CD8-positive, alpha-beta memory T cell (primary cell): ENCODE measurements at regions not wholly inside any gene's neighbourhood (a gene's known extent, or its start where the extent isn't known, plus 50 kb on each side); places are given as distances from the start of the nearest gene placed in this dataset.
A peak's percentile ranks its signal among the peaks of the same experiment; 100 is the strongest.

ENCODE experiments used
- CTCF ChIA-PET: fragments of 350-600 bp; sonication (Branson Sonifier 250); formaldehyde crosslinking; loops from one replicate; lab custom pipeline; 2021; ENCODE audit warnings: antibody characterized with exemption; lab: Charles Lee
- POLR2A ChIA-PET: fragments of 350-600 bp; sonication (Branson Sonifier 250); formaldehyde crosslinking; loops from one replicate; lab custom pipeline; 2021; ENCODE audit warnings: antibody characterized with exemption; lab: Charles Lee
- DNase-seq, 5 donors: peaks; one replicate each; pipeline versions ENCODE4 v3.0.0 to v3.0.0-alpha.2; 2020 to 2022; ENCODE audit warnings: mixed read lengths in 1 of 5
- H3K27ac ChIP-seq: one replicate; pipeline ENCODE4 v1.7.0; 2013; ENCODE audit warnings: low read depth, mild to moderate bottlenecking, low read length, moderate library complexity
- H3K27me3 ChIP-seq: 2 replicates; pipeline ENCODE4 v1.7.0; 2013; ENCODE audit warnings: low read length, mild to moderate bottlenecking; ENCODE audit not compliant: insufficient read depth, poor library complexity, severe bottlenecking
- H3K36me3 ChIP-seq: 2 replicates; pipeline ENCODE4 v1.7.0; 2013; ENCODE audit warnings: mild to moderate bottlenecking, low read length, moderate library complexity; ENCODE audit not compliant: insufficient read depth
- H3K4me1 ChIP-seq: 2 replicates; pipeline ENCODE4 v1.7.0; 2013; ENCODE audit warnings: mild to moderate bottlenecking, low read length, moderate library complexity; ENCODE audit not compliant: insufficient read depth
- H3K4me3 ChIP-seq: 2 replicates; pipeline ENCODE4 v1.7.0; 2013; ENCODE audit warnings: mild to moderate bottlenecking, low read length
- H3K9me3 ChIP-seq: 2 replicates; pipeline ENCODE4 v1.7.0; 2013; ENCODE audit warnings: mild to moderate bottlenecking, low read length
- H3K27ac Mint-ChIP-seq, 8 donors: one replicate each; pipeline ENCODE4 v1.8.0; 2020 to 2021; ENCODE audit warnings: mixed read lengths in 8 of 8, mild to moderate bottlenecking in 6 of 8, inconsistent platforms in 3 of 8, moderate library complexity in 3 of 8
- H3K27me3 Mint-ChIP-seq, 2 donors: one replicate each; pipeline ENCODE4 v1.8.0; 2020 to 2021; ENCODE audit warnings: mixed read lengths in 2 of 2, mild to moderate bottlenecking in 1 of 2, moderate library complexity in 1 of 2
- H3K36me3 Mint-ChIP-seq, 3 donors: one replicate each; pipeline ENCODE4 v1.8.0; 2020 to 2021; ENCODE audit warnings: mixed read lengths in 3 of 3, inconsistent platforms in 1 of 3, mild to moderate bottlenecking in 1 of 3
- H3K4me1 Mint-ChIP-seq, 3 donors: one replicate each; pipeline ENCODE4 v1.8.0; 2020 to 2021; ENCODE audit warnings: mixed read lengths in 3 of 3, inconsistent platforms in 1 of 3, mild to moderate bottlenecking in 1 of 3
- H3K4me3 Mint-ChIP-seq, 7 donors: one replicate each; pipeline ENCODE4 v1.8.0; 2020 to 2021; ENCODE audit warnings: mixed read lengths in 7 of 7, mild to moderate bottlenecking in 6 of 7, moderate library complexity in 4 of 7, inconsistent platforms in 2 of 7
- H3K9me3 Mint-ChIP-seq, 5 donors: one replicate each; pipeline ENCODE4 v1.8.0; 2020 to 2022; ENCODE audit warnings: mixed read lengths in 5 of 5, mild to moderate bottlenecking in 3 of 5, moderate library complexity in 2 of 5, inconsistent platforms in 1 of 5

DNA sequence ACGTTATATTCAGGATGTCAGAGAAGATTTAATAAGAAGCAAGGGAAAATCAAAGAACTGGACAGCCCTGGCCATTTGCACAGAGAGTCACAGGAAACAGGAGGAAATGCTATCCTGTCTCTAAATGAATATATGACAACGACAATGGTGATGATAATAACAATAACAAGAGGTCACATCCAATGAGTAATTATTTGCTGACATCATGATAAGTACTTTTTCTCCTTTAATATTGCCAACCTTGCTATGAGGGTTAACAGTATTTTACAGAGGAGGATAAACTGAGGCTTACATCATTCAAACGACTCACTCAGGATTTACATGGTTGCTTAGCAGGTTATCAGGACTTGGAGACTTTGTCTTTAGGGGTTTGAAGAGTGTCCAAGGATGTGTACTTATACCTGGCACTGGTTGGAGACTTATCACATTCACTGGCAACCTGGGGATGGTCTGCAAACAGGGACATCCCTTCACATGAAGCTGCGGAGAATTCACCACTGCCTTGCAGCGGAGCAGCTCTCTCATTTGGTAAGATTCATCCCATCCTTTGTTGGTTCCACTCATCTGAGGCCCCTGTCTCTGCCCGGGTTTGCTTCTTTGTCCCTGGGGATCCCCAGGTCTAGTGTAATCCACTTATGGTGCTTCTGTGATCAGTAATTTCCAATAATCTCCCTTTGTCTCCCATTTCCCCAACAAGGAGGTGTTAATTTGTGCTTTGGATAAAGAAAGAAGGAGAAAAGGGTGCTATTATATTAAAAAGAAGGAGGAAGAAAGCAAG lies 637.8 kb downstream of the BCL11B start:
- H3K36me3 Mint-ChIP-seq, result peaks cover 0 to 4% (median 0%) of the 10 kb centered on the region in 3 donors

DNA sequence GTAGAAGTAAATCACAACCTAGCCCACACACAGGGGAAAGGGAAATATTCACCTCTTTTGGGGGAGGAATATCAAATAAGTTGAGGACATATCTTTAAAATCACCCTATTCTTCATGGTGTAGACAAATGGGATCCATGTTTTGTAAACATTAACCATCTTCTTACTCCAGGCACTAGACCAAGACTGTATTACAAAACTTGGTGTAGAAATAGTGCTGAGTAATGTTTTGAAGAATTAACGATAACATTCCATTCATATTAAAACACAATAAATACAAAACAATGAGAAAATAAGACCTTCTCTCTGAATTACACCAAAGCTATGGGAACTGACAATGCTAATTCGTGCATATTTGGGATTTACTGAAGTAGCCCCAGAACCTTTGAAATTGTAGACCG lies 633.6 kb downstream of the BCL11B start:
- H3K27ac Mint-ChIP-seq, result no peak overlapping the region
- H3K36me3 Mint-ChIP-seq, result no peaks in the 10 kb centered on the region
- H3K9me3 Mint-ChIP-seq, result peaks cover 0 to 3% (median 0%) of the 10 kb centered on the region in 5 donors
- no peaks in the 10 kb centered on the region for H3K27me3 ChIP-seq
- DNase-seq, result no peak
- H3K4me3 ChIP-seq, result no peak overlapping the region
- ChIA-PET POLR2A (no interaction called here), CTCF (no interaction called here)
- H3K27me3 Mint-ChIP-seq, result no peaks in the 10 kb centered on the region
- no peaks in the 10 kb centered on the region for H3K36me3 ChIP-seq
- no peak overlapping the region for H3K27ac ChIP-seq
- no peak overlapping the region for H3K4me3 Mint-ChIP-seq
- H3K9me3 ChIP-seq, result no peaks in the 10 kb centered on the region
- no peaks in the 10 kb centered on the region for H3K4me1 Mint-ChIP-seq
- H3K4me1 ChIP-seq, result no peaks in the 10 kb centered on the region

More for the DNA sequence above, 637.8 kb downstream of the BCL11B start:
- H3K36me3 ChIP-seq, result no peaks in the 10 kb centered on the region
- ChIA-PET POLR2A (no interaction called here), CTCF (no interaction called here)
- no peak overlapping the region for H3K27ac Mint-ChIP-seq
- no peak overlapping the region for H3K4me3 ChIP-seq
- H3K4me3 Mint-ChIP-seq, result no peak overlapping the region
- H3K4me1 Mint-ChIP-seq, result no peaks in the 10 kb centered on the region
- no peaks in the 10 kb centered on the region for H3K4me1 ChIP-seq
- no peak for DNase-seq
- no peaks in the 10 kb centered on the region for H3K9me3 ChIP-seq
- H3K27me3 ChIP-seq, result no peaks in the 10 kb centered on the region
- peaks cover 0 to 1% of the 10 kb centered on the region in 2 donors for H3K27me3 Mint-ChIP-seq
- no peak overlapping the region for H3K27ac ChIP-seq
- H3K9me3 Mint-ChIP-seq, result no peaks in the 10 kb centered on the region

DNA sequence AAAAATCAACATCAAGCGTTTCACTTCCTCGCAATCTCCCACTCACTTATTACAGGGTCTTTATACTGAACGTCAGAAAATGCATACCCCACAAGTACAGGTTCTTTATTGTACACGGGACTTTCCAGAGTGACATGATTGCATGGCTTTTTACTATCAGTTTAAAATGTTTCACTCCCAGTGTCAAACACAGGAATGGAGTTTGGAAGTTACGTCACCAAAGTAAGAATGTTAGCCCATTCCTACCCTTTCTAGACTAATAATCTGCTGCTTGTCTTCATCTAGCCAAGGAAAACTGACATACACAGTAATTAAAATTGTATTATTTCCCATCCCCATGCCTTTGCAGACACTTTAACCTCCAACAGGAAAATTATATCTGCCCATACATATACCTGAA lies 624.2 kb downstream of the BCL11B start:
- no peaks in the 10 kb centered on the region for H3K27me3 ChIP-seq
- H3K9me3 Mint-ChIP-seq, result peaks cover 0 to 4% (median 3%) of the 10 kb centered on the region in 5 donors
- H3K27me3 Mint-ChIP-seq, result peaks cover 0 to 1% of the 10 kb centered on the region in 2 donors
- ChIA-PET CTCF (no interaction called here), POLR2A (no interaction called here)
- H3K36me3 Mint-ChIP-seq, result no peaks in the 10 kb centered on the region
- H3K27ac Mint-ChIP-seq, result no peak overlapping the region
- H3K4me1 ChIP-seq, result no peaks in the 10 kb centered on the region
- H3K27ac ChIP-seq, result no peak overlapping the region
- no peak overlapping the region for H3K4me3 Mint-ChIP-seq
- no peaks in the 10 kb centered on the region for H3K9me3 ChIP-seq
- no peak for DNase-seq
- H3K4me3 ChIP-seq, result no peak overlapping the region
- no peaks in the 10 kb centered on the region for H3K4me1 Mint-ChIP-seq
- no peaks in the 10 kb centered on the region for H3K36me3 ChIP-seq

DNA sequence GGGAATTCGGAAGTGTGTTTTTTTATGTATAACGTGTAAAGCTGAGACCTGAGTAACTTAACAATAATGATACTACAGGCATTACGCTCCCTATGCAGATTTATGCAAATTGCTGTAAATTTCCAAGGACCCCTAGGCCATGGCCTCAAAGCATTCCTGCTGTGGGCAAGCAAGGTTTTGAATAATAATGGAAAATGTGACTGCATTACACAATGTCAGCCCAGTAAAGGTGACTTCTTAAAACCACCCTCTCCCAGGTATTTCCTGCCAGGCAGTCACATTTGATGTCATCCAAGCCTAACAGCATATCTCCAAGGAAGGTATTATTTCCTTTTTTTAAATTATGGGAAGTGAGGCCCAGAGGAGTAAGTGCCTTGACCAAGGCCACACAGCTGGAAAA lies 621.0 kb downstream of the BCL11B start:
- no peak overlapping the region for H3K27ac Mint-ChIP-seq
- no peaks in the 10 kb centered on the region for H3K4me1 Mint-ChIP-seq
- H3K9me3 Mint-ChIP-seq, result peaks cover 5 to 12% (median 11%) of the 10 kb centered on the region in 5 donors
- POLR2A ChIA-PET, result no interaction called here
- no peak overlapping the region for H3K4me3 Mint-ChIP-seq
- H3K4me3 ChIP-seq, result no peak overlapping the region
- no peaks in the 10 kb centered on the region for H3K4me1 ChIP-seq
- H3K27me3 Mint-ChIP-seq, result peaks cover 0 to 2% of the 10 kb centered on the region in 2 donors
- H3K36me3 Mint-ChIP-seq, result peaks cover 0 to 10% (median 2%) of the 10 kb centered on the region in 3 donors
- H3K27me3 ChIP-seq, result no peaks in the 10 kb centered on the region
- DNase-seq, result no peak
- CTCF ChIA-PET, result no interaction called here
- no peaks in the 10 kb centered on the region for H3K36me3 ChIP-seq
- no peaks in the 10 kb centered on the region for H3K9me3 ChIP-seq
- no peak overlapping the region for H3K27ac ChIP-seq

DNA sequence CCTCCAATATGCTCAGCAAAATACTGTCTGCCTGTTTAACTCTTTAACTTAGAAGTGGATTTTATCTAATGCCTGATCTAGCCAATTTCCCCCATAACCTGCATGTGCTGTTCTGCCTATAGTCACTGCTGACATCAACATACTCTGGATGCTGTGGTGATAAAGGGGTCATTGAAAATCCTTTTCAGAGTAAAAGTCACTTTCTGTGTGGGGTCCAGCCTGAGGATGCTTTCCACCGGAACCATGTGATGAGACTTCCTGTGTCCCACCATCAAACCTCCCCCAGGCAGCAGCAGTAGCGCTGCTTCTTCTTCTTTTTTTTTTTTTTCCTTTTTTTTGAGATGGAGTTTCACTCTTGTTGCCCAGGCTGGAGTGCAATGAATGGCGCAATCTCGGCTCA lies 607.0 kb downstream of the BCL11B start:
- DNase-seq, result peak in 1 of 5 donors; percentile 9
- Mint-ChIP-seq H3K4me3 (no peak overlapping the region), H3K9me3 (no peaks in the 10 kb centered on the region), H3K27me3 (no peaks in the 10 kb centered on the region), H3K27ac (peak overlapping the region in 1 of 8 donors; percentile 65), H3K4me1 (peaks cover 0 to 5% (median 0%) of the 10 kb centered on the region in 3 donors), H3K36me3 (no peaks in the 10 kb centered on the region)
- H3K27me3 ChIP-seq, result no peaks in the 10 kb centered on the region
- H3K9me3 ChIP-seq, result no peaks in the 10 kb centered on the region
- H3K4me1 ChIP-seq, result no peaks in the 10 kb centered on the region
- H3K27ac ChIP-seq, result no peak overlapping the region
- ChIA-PET CTCF (no interaction called here), POLR2A (no interaction called here)
- H3K4me3 ChIP-seq, result no peak overlapping the region
- H3K36me3 ChIP-seq, result no peaks in the 10 kb centered on the region

DNA sequence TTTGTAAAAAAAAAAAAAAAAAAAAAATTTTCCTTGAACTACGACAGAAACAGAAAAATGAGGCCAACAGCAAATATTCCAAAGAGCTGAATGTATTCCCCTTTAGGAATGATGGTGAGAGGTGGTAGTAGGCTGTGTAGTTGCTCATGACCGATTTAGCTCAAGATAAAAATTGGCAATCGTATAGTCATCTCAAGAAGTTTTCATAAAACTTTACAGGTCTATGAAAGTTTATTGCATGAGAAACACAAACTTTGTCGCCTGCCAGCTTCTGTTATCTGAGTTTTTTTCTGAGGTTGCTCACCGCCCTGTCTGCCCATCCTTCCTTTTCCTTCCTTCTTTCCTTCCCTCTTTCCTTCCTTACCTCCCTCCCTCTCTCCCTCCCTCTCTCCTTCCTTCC lies 605.5 kb downstream of the BCL11B start:
- ChIA-PET POLR2A (no interaction called here), CTCF (interaction anchor here (0.7 kb wide), 1 partner anchor 100 kb away, joined by 3 read pairs; no protein-coding TSS in a partner anchor)
- Histone ChIP-seq H3K27ac (no peak overlapping the region), H3K27me3 (no peaks in the 10 kb centered on the region), H3K4me3 (no peak overlapping the region), H3K9me3 (no peaks in the 10 kb centered on the region), H3K4me1 (no peaks in the 10 kb centered on the region), H3K36me3 (no peaks in the 10 kb centered on the region)
- no peak for DNase-seq
- peaks cover 0 to 5% (median 0%) of the 10 kb centered on the region in 3 donors for H3K36me3 Mint-ChIP-seq
- no peak overlapping the region for H3K27ac Mint-ChIP-seq
- no peaks in the 10 kb centered on the region for H3K27me3 Mint-ChIP-seq
- no peak overlapping the region for H3K4me3 Mint-ChIP-seq
- peaks cover 0 to 5% (median 0%) of the 10 kb centered on the region in 3 donors for H3K4me1 Mint-ChIP-seq
- no peaks in the 10 kb centered on the region for H3K9me3 Mint-ChIP-seq

DNA sequence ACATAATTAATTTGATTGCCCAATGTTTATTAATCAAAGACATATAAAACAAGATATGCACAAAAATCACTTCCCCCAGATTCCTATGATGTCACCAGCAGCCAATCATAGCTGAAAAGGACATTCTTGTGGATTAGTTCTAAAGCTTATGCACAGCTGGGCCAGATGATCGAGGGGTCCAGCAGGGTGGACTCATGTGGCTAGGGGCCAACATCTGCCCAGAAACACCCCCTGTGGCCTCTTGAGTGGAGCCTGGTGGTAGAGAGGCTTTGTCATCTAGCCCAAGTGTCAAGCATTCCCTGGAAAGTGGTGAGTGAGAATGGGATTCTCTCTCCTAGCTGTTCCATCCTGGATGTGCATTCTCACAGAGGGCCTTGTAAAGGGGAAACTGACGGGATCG lies 590.0 kb downstream of the BCL11B start:
- H3K4me3 ChIP-seq, result no peak overlapping the region
- peaks cover 0 to 10% (median 0%) of the 10 kb centered on the region in 3 donors for H3K36me3 Mint-ChIP-seq
- H3K4me1 ChIP-seq, result no peaks in the 10 kb centered on the region
- H3K4me1 Mint-ChIP-seq, result no peaks in the 10 kb centered on the region
- H3K27me3 ChIP-seq, result no peaks in the 10 kb centered on the region
- peaks cover 10 to 14% of the 10 kb centered on the region in 2 donors for H3K27me3 Mint-ChIP-seq
- no peaks in the 10 kb centered on the region for H3K9me3 ChIP-seq
- H3K36me3 ChIP-seq, result no peaks in the 10 kb centered on the region
- H3K4me3 Mint-ChIP-seq, result no peak overlapping the region
- POLR2A ChIA-PET, result no interaction called here
- H3K27ac Mint-ChIP-seq, result no peak overlapping the region
- no peak for DNase-seq
- CTCF ChIA-PET, result no interaction called here
- peaks cover 4 to 7% (median 5%) of the 10 kb centered on the region in 5 donors for H3K9me3 Mint-ChIP-seq
- no peak overlapping the region for H3K27ac ChIP-seq

DNA sequence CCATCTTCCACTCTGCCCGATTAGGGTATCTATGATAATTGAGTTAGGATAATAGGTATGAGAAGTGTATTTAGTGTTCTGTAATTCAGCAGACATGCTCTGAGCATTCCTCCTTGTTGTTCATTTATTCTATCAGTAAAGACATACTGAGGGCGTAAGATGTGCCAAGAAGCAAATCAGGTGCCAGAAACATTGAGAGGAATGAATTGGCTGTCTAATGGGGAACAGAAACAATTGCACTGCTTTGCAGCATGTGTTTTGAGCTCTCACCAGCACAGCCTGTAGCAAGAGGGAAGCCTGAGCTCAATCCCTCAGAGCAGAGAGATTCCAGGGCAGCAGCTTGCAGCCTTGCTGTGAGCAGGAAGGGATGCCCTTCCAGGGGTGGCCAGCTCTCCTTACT lies 589.3 kb downstream of the BCL11B start:
- DNase-seq, result no peak
- no peak overlapping the region for H3K4me3 Mint-ChIP-seq
- H3K9me3 ChIP-seq, result no peaks in the 10 kb centered on the region
- CTCF ChIA-PET, result no interaction called here
- no peaks in the 10 kb centered on the region for H3K4me1 ChIP-seq
- no peaks in the 10 kb centered on the region for H3K27me3 ChIP-seq
- H3K4me1 Mint-ChIP-seq, result no peaks in the 10 kb centered on the region
- H3K27ac ChIP-seq, result no peak overlapping the region
- H3K36me3 ChIP-seq, result no peaks in the 10 kb centered on the region
- no peak overlapping the region for H3K4me3 ChIP-seq
- H3K9me3 Mint-ChIP-seq, result peaks cover 4 to 7% (median 4%) of the 10 kb centered on the region in 5 donors
- peaks cover 0 to 10% (median 0%) of the 10 kb centered on the region in 3 donors for H3K36me3 Mint-ChIP-seq
- peak overlapping the region in 1 of 8 donors; percentile 65 for H3K27ac Mint-ChIP-seq
- H3K27me3 Mint-ChIP-seq, result peaks cover 10 to 11% of the 10 kb centered on the region in 2 donors
- POLR2A ChIA-PET, result no interaction called here
